Keratinocyte (primary cell): ENCODE measurements at regions not wholly inside any gene's neighbourhood (a gene's known extent, or its start where the extent isn't known, plus 50 kb on each side); places are given as distances from the start of the nearest gene placed in this dataset.

Experiments used
- CTCF ChIP-seq, 3 experiments: IDR thresholded peaks in 1 of 3; conservative IDR thresholded peaks in 1 of 3; optimal IDR thresholded peaks in 1 of 3; 2 replicates in 2 of 3; 3 replicates in 1 of 3; pipeline versions ENCODE3 to v1.5.1; 2011; ENCODE audit warnings: low read length in 3 of 3, mild to moderate bottlenecking in 3 of 3, moderate library complexity in 2 of 3, control low read depth in 1 of 3, inconsistent platforms in 1 of 3; ENCODE audit not compliant: insufficient read depth in 2 of 3; ENCODE audit errors: extremely low read depth in 1 of 3
- EZH2 ChIP-seq: IDR thresholded peaks from one replicate; pipeline ENCODE4 v1.6.1; 2012; ENCODE audit warnings: inconsistent platforms, mild to moderate bottlenecking, low read length, moderate library complexity

- TF ChIP-seq EZH2: no peak
- TF ChIP-seq CTCF (optimal IDR thresholded peaks at IDR 0.05 in 1 of 3, IDR thresholded peaks at IDR 0.05 in 1 of 3, conservative IDR thresholded peaks at IDR 0.05 in 1 of 3; ENCODE audit: extremely low read depth in 1 of 3, insufficient read depth in 2 of 3, low read length in 3 of 3): no peak
These were observed 177.6 kb upstream of the EDNRB start for GRCh38 chr13:78096221-78096620.
